ENCODE measurements at regions not wholly inside any gene's neighbourhood (a gene's known extent, or its start where the extent isn't known, plus 50 kb on each side); places are given as distances from the start of the nearest gene placed in this dataset.
"Not testable (repeated sequence)": the region's sequence is repeated elsewhere in the genome, so short reads cannot be mapped to it uniquely, and the experiment has no call there.

GRCh38 chr15:100772892-100773520 lies 106.6 kb upstream of the ALDH1A3 start (continued):
- no peak for TF ChIP-seq SP4 (IDR thresholded peaks at IDR 0.05; ENCODE audit: low read length)
- TF ChIP-seq CREB1 (IDR thresholded peaks at IDR 0.05), result no peak
- TF ChIP-seq RFX5 (IDR thresholded peaks at IDR 0.05; ENCODE audit: borderline replicate concordance, low read depth, low read length), result no peak

GRCh38 chr15:100774044-100774443 lies 105.6 kb upstream of the ALDH1A3 start:
- H2BK20ac ChIP-seq (ENCODE audit: low read length); H3K18ac ChIP-seq (ENCODE audit: extremely low read depth, low read length); H3K9me3 ChIP-seq (ENCODE audit: insufficient read depth in 2 of 2, low read depth in 1 of 2, low read length in 1 of 2); H3K4ac ChIP-seq (replicated peaks; ENCODE audit: insufficient read length, low read depth, low read length); H3K27me3 ChIP-seq (replicated peaks in 1 of 4; ENCODE audit: control insufficient read depth in 3 of 4, extremely low read depth in 1 of 4, insufficient read depth in 3 of 4, low read length in 3 of 4); H2BK5ac ChIP-seq (ENCODE audit: low read depth, low read length); H3K4me1 ChIP-seq (replicated peaks in 1 of 4; ENCODE audit: control insufficient read depth in 3 of 4, insufficient read depth in 4 of 4, low read length in 3 of 4); H4K5ac ChIP-seq (ENCODE audit: insufficient read length, low read depth, low read length); H3K23ac ChIP-seq (ENCODE audit: insufficient read length); H3K56ac ChIP-seq (replicated peaks; ENCODE audit: insufficient read length, low read depth, low read length); DNase-seq (ENCODE audit: low read depth in 1 of 2, low spot score in 2 of 2); H3K79me2 ChIP-seq (ENCODE audit: control insufficient read depth in 1 of 2, insufficient read depth in 2 of 2, low read length in 2 of 2); H2AFZ ChIP-seq (ENCODE audit: low read length); H3K14ac ChIP-seq (ENCODE audit: insufficient read length); H3K4me3 ChIP-seq (ENCODE audit: extremely low read depth in 1 of 4, insufficient read depth in 2 of 4, low read depth in 3 of 4, low read length in 4 of 4); H3K27ac ChIP-seq (ENCODE audit: low read depth, low read length); H4K20me1 ChIP-seq (replicated peaks in 1 of 2; ENCODE audit: control insufficient read depth in 1 of 2, insufficient read depth in 2 of 2, low read length in 2 of 2); H2BK12ac ChIP-seq (ENCODE audit: low read depth, low read length); H3K36me3 ChIP-seq (ENCODE audit: control insufficient read depth in 2 of 4, insufficient read depth in 4 of 4, low read length in 3 of 4); H2BK120ac ChIP-seq (replicated peaks; ENCODE audit: low read depth, low read length); H2AK5ac ChIP-seq (ENCODE audit: low read depth, low read length); H3K9ac ChIP-seq (replicated peaks in 1 of 4; ENCODE audit: extremely low read depth in 1 of 4, low read depth in 3 of 4, low read length in 3 of 4); H4K91ac ChIP-seq (replicated peaks; ENCODE audit: insufficient read length, low read length); H3K4me2 ChIP-seq (ENCODE audit: insufficient read depth in 1 of 2, low read depth in 2 of 2, low read length in 2 of 2); POLR2A ChIA-PET (ENCODE audit: partially characterized antibody); CTCF ChIA-PET (ENCODE audit: partially characterized antibody); H3K23me2 ChIP-seq (ENCODE audit: low read depth, low read length); H4K8ac ChIP-seq (ENCODE audit: extremely low read depth, insufficient read depth, low read length); H2BK15ac ChIP-seq (ENCODE audit: low read length); H3K79me1 ChIP-seq (ENCODE audit: low read depth, low read length); FAIRE-seq: not testable (repeated sequence)
- WGBS, 2 experiments (ENCODE audit: extremely low coverage in 1 of 2, insufficient coverage in 1 of 2, insufficient read length in 1 of 2, insufficient replicate concordance in 2 of 2, low coverage in 1 of 2, low lambda C conversion rate in 2 of 2, missing lambda C conversion rate in 1 of 2), result 99% methylated on average over 14 of the region's 28 CpGs; no CpG with 5 or more reads in 1 of the 2 experiments

All from H1 (cell line).